ENCODE measurements at regions not wholly inside any gene's neighbourhood (a gene's known extent, or its start where the extent isn't known, plus 50 kb on each side); places are given as distances from the start of the nearest gene placed in this dataset.
A peak's percentile ranks its signal among the peaks of the same experiment; 100 is the strongest.

GRCh38 chr16:46519063-46519462, 102.1 kb downstream of the SHCBP1 start:
- H3K27me3 Mint-ChIP-seq (ENCODE audit: low read depth): peaks cover 7% of the 10 kb centered on the region
- peaks cover 57% of the 10 kb centered on the region for H3K36me3 Mint-ChIP-seq
- ChIA-PET CTCF (no interaction called here), POLR2A (no interaction called here)
- H3K27ac Mint-ChIP-seq: no peak overlapping the region
- no peak overlapping the region for H3K4me3 Mint-ChIP-seq
- ATAC-seq: no peak
- peaks cover 72% of the 10 kb centered on the region for H3K9me3 Mint-ChIP-seq
- no peak for TF ChIP-seq IRF2 (CRISPR knock-in tag; IDR thresholded peaks at IDR 0.05; ENCODE audit: borderline replicate concordance, low read depth)
- TF ChIP-seq GABPB1 (CRISPR knock-in tag; IDR thresholded peaks at IDR 0.05): peak; percentile 95
- no peak for DNase-seq (ENCODE audit: low spot score)
- no peaks in the 10 kb centered on the region for H3K4me1 Mint-ChIP-seq

GRCh38 chr16:46496701-46497100, 124.5 kb downstream of the SHCBP1 start:
- ATAC-seq (no peak), DNase-seq (ENCODE audit: low spot score) (no peak)
- Mint-ChIP-seq H3K4me3 (no peak overlapping the region), H3K27ac (no peak overlapping the region), H3K4me1 (no peaks in the 10 kb centered on the region), H3K9me3 (peaks cover 67% of the 10 kb centered on the region), H3K27me3 (ENCODE audit: low read depth) (peaks cover 8% of the 10 kb centered on the region), H3K36me3 (peaks cover 51% of the 10 kb centered on the region)
- ChIA-PET CTCF (no interaction called here), POLR2A (no interaction called here)
- TF ChIP-seq RELA (CRISPR knock-in tag; IDR thresholded peaks at IDR 0.05; ENCODE audit: borderline replicate concordance): no peak
- no peak for TF ChIP-seq ZNF396 (CRISPR knock-in tag; IDR thresholded peaks at IDR 0.05; ENCODE audit: borderline replicate concordance)

GRCh38 chr16:46482895-46483294, 138.3 kb downstream of the SHCBP1 start:
- TF ChIP-seq CREB1 (CRISPR knock-in tag; IDR thresholded peaks at IDR 0.05) (no peak), ATF2 (CRISPR knock-in tag; IDR thresholded peaks at IDR 0.05; ENCODE audit: borderline replicate concordance, low read depth) (no peak), NFYB (CRISPR knock-in tag; conservative IDR thresholded peaks at IDR 0.05; ENCODE audit: low read depth) (no peak), JAZF1 (CRISPR knock-in tag; IDR thresholded peaks at IDR 0.05) (no peak), ZNF219 (CRISPR knock-in tag; IDR thresholded peaks at IDR 0.05; ENCODE audit: borderline replicate concordance) (no peak), ZNF532 (CRISPR knock-in tag; IDR thresholded peaks at IDR 0.05; ENCODE audit: borderline replicate concordance) (no peak), OVOL2 (CRISPR knock-in tag; IDR thresholded peaks at IDR 0.05; ENCODE audit: borderline replicate concordance) (no peak), MAX (CRISPR knock-in tag; IDR thresholded peaks at IDR 0.05) (no peak), IRF2 (CRISPR knock-in tag; IDR thresholded peaks at IDR 0.05; ENCODE audit: borderline replicate concordance, low read depth) (no peak), CBFB (CRISPR knock-in tag; IDR thresholded peaks at IDR 0.05; ENCODE audit: low read depth) (no peak), ZNF425 (CRISPR knock-in tag; conservative IDR thresholded peaks at IDR 0.05) (no peak)
- Mint-ChIP-seq H3K27me3 (ENCODE audit: low read depth) (peaks cover 23% of the 10 kb centered on the region), H3K27ac (no peak overlapping the region), H3K9me3 (peaks cover 92% of the 10 kb centered on the region), H3K4me3 (no peak overlapping the region), H3K4me1 (no peaks in the 10 kb centered on the region), H3K36me3 (peaks cover 83% of the 10 kb centered on the region)
- CTCF ChIA-PET: no interaction called here
- ATAC-seq (no peak), DNase-seq (ENCODE audit: low spot score) (no peak)
- POLR2A ChIA-PET: no interaction called here
